SK-N-SH treated with all-trans-retinoic acid at 6 μM for 48 hours (cell line): ENCODE measurements at regions not wholly inside any gene's neighbourhood (a gene's known extent, or its start where the extent isn't known, plus 50 kb on each side); places are given as distances from the start of the nearest gene placed in this dataset.

ENCODE experiments used
- ARNTL ChIP-seq: fragments of 450-650 bp; formaldehyde crosslinking; IDR thresholded peaks from 2 replicates; pipeline ENCODE4 v1.5.0; 2020; ENCODE audit warnings: low read depth, mild to moderate bottlenecking, moderate library complexity, borderline replicate concordance
- CREB5 ChIP-seq: fragments of 250-450 bp; sonication (Bioruptor Pico); IDR thresholded peaks from 2 replicates; pipeline ENCODE4 v1.5.1; 2020; ENCODE audit warnings: low read depth, mild to moderate bottlenecking, moderate library complexity
- ESRRG ChIP-seq: fragments of 250-450 bp; sonication (Bioruptor Pico); IDR thresholded peaks from 2 replicates; pipeline ENCODE4 v1.6.1; 2021; ENCODE audit warnings: mild to moderate bottlenecking
- GLIS3 ChIP-seq: fragments of 250-450 bp; sonication (Bioruptor Pico); IDR thresholded peaks from 2 replicates; pipeline ENCODE4 v1.5.0; 2020; ENCODE audit warnings: mild to moderate bottlenecking, moderate library complexity
- ISL1 ChIP-seq: fragments of 250-450 bp; sonication (Bioruptor Pico); IDR thresholded peaks from 2 replicates; pipeline ENCODE4 v2.1.2; 2022; ENCODE audit warnings: mild to moderate bottlenecking, moderate library complexity
- OSR1 ChIP-seq: fragments of 250-450 bp; sonication (Bioruptor Pico); IDR thresholded peaks from 2 replicates; pipeline ENCODE4 v1.8.0; 2022; ENCODE audit warnings: moderate library complexity, mild to moderate bottlenecking, inconsistent platforms
- PATZ1 ChIP-seq: fragments of 250-450 bp; sonication (Bioruptor Pico); IDR thresholded peaks from 2 replicates; pipeline ENCODE4 v1.8.0; 2020; ENCODE audit warnings: mild to moderate bottlenecking, moderate library complexity, borderline replicate concordance
- PPARA ChIP-seq: fragments of 250-450 bp; sonication (Bioruptor Pico); IDR thresholded peaks from 2 replicates; pipeline ENCODE4 v1.5.0; 2020; ENCODE audit warnings: mild to moderate bottlenecking, borderline replicate concordance
- SNAI2 ChIP-seq: fragments of 250-450 bp; sonication (Bioruptor Pico); IDR thresholded peaks from 2 replicates; pipeline ENCODE4 v1.5.0; 2020; ENCODE audit warnings: mild to moderate bottlenecking, moderate library complexity
- TSHZ2 ChIP-seq: fragments of 250-450 bp; sonication (Bioruptor Pico); IDR thresholded peaks from 2 replicates; pipeline ENCODE4 v1.5.0; 2020; ENCODE audit warnings: mild to moderate bottlenecking, moderate library complexity
- ZC3H10 ChIP-seq: fragments of 250-450 bp; sonication (Bioruptor Pico); IDR thresholded peaks from 2 replicates; pipeline ENCODE4 v1.5.1; 2021; ENCODE audit warnings: mild to moderate bottlenecking, moderate library complexity
- ZFP3 ChIP-seq: fragments of 250-450 bp; sonication (Bioruptor Pico); IDR thresholded peaks from 2 replicates; pipeline ENCODE4 v1.5.0; 2020; ENCODE audit warnings: mild to moderate bottlenecking, moderate library complexity
- ZNF8 ChIP-seq: fragments of 450-650 bp; formaldehyde crosslinking; IDR thresholded peaks from 2 replicates; pipeline ENCODE4 v1.5.0; 2020; ENCODE audit warnings: mild to moderate bottlenecking, moderate library complexity

GRCh38 chr12:126488806-126489205 is 1423.6 kb downstream of the AACS start:
- TF ChIP-seq SNAI2 (CRISPR knock-in tag) (no peak), ISL1 (no peak), ZFP3 (CRISPR knock-in tag) (no peak), ARNTL (CRISPR knock-in tag) (no peak), ZNF8 (CRISPR knock-in tag) (no peak), CREB5 (no peak), TSHZ2 (CRISPR knock-in tag) (no peak), ZC3H10 (CRISPR knock-in tag) (no peak), OSR1 (no peak), GLIS3 (CRISPR knock-in tag) (no peak), PATZ1 (no peak), ESRRG (CRISPR knock-in tag) (no peak), PPARA (no peak)
